ENCODE measurements at regions not wholly inside any gene's neighbourhood (a gene's known extent, or its start where the extent isn't known, plus 50 kb on each side); places are given as distances from the start of the nearest gene placed in this dataset.

DNA sequence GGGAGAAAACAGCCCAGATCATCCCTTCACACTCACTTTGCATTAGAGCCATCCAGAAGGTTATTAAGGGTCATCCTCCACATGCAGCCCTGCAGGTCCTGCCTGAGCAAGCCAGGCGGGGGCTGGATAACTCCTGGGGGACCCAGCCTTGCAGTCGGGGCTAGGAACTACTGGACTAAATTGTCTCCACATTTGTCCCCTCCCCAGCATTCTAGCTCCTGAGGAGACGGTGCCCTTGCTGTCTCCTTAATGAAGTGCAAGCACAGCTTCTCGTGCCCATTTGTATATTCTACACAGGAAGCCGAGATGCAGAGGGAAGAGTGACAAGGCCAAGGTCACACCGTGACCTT, 185.2 kb downstream of the C16orf95 start:
- H4K20me1 ChIP-seq (ENCODE audit: insufficient read depth, low read length), result no peaks in the 10 kb centered on the region

DNA sequence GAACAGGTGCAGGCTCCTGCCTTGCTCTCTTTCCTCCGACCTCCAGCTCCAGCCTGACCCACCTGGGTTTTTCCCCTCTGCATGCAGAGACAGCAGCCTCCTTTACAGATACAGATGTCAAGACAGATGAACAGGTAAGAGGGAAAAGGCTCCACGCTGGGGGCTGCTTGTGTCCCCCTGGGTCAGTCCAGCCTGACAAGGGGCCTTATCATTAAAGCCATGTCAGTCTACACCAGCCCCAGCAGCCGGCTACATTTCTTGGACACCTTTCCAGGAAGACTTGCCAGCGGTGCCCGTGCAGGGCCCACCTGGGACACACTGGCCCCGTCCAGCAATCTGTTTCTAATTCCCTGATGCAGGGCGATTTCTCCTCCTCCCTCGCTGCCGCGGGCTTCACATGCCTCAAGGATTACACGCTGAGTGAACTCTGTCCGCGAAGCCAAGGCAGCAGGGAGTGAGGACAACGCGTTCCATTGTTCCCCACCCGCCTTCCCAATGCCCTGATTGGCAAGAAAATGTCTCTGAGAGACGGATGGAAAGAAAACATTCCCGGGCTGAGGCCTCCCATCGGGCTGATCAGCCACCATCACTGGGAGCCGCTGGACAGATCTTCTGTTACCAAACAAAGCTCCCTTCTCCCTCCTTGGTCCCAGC, 184.7 kb downstream of the C16orf95 start:
- no peak overlapping the region for H3K4me3 ChIP-seq (ENCODE audit: low read length)
- TF ChIP-seq, protein P1, sequence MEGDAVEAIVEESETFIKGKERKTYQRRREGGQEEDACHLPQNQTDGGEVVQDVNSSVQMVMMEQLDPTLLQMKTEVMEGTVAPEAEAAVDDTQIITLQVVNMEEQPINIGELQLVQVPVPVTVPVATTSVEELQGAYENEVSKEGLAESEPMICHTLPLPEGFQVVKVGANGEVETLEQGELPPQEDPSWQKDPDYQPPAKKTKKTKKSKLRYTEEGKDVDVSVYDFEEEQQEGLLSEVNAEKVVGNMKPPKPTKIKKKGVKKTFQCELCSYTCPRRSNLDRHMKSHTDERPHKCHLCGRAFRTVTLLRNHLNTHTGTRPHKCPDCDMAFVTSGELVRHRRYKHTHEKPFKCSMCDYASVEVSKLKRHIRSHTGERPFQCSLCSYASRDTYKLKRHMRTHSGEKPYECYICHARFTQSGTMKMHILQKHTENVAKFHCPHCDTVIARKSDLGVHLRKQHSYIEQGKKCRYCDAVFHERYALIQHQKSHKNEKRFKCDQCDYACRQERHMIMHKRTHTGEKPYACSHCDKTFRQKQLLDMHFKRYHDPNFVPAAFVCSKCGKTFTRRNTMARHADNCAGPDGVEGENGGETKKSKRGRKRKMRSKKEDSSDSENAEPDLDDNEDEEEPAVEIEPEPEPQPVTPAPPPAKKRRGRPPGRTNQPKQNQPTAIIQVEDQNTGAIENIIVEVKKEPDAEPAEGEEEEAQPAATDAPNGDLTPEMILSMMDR (IDR thresholded peaks at IDR 0.05; ENCODE audit: low read depth, low read length), result no peak
- TF ChIP-seq EZH2phosphoT487 (IDR thresholded peaks at IDR 0.05; ENCODE audit: low read depth), result no peak
- H3K36me3 ChIP-seq (replicated peaks; ENCODE audit: low read depth, low read length), result no peaks in the 10 kb centered on the region
- H3K79me2 ChIP-seq (ENCODE audit: low read length), result no peaks in the 10 kb centered on the region
- no peaks in the 10 kb centered on the region for H4K20me1 ChIP-seq (ENCODE audit: insufficient read depth, low read length)
- H3K4me1 ChIP-seq (ENCODE audit: low read length), result no peaks in the 10 kb centered on the region
- no peak overlapping the region for H3K27ac ChIP-seq (ENCODE audit: low read length)
- no peaks in the 10 kb centered on the region for H3K9me3 ChIP-seq (ENCODE audit: insufficient read depth, low read length)
- no peak overlapping the region for H2AFZ ChIP-seq (ENCODE audit: low read depth, low read length)
- H3K27me3 ChIP-seq (ENCODE audit: low read depth, low read length), result no peaks in the 10 kb centered on the region
- H3K9ac ChIP-seq (ENCODE audit: low read length), result no peak overlapping the region
- no peak overlapping the region for H3K4me2 ChIP-seq (ENCODE audit: low read length)

More for the DNA sequence above, 185.2 kb downstream of the C16orf95 start:
- H3K4me3 ChIP-seq (ENCODE audit: low read length), result no peak overlapping the region
- H3K4me2 ChIP-seq (ENCODE audit: low read length), result no peak overlapping the region
- H3K9me3 ChIP-seq (ENCODE audit: insufficient read depth, low read length), result no peaks in the 10 kb centered on the region
- H3K4me1 ChIP-seq (ENCODE audit: low read length), result no peaks in the 10 kb centered on the region
- TF ChIP-seq, protein P1 (IDR thresholded peaks at IDR 0.05; ENCODE audit: low read depth, low read length), result no peak
- no peak for TF ChIP-seq EZH2phosphoT487 (IDR thresholded peaks at IDR 0.05; ENCODE audit: low read depth)
- no peaks in the 10 kb centered on the region for H3K27me3 ChIP-seq (ENCODE audit: low read depth, low read length)
- H3K79me2 ChIP-seq (ENCODE audit: low read length), result no peaks in the 10 kb centered on the region
- H3K36me3 ChIP-seq (replicated peaks; ENCODE audit: low read depth, low read length), result no peaks in the 10 kb centered on the region
- no peak overlapping the region for H3K9ac ChIP-seq (ENCODE audit: low read length)
- H2AFZ ChIP-seq (ENCODE audit: low read depth, low read length), result no peak overlapping the region
- H3K27ac ChIP-seq (ENCODE audit: low read length), result no peak overlapping the region

DNA sequence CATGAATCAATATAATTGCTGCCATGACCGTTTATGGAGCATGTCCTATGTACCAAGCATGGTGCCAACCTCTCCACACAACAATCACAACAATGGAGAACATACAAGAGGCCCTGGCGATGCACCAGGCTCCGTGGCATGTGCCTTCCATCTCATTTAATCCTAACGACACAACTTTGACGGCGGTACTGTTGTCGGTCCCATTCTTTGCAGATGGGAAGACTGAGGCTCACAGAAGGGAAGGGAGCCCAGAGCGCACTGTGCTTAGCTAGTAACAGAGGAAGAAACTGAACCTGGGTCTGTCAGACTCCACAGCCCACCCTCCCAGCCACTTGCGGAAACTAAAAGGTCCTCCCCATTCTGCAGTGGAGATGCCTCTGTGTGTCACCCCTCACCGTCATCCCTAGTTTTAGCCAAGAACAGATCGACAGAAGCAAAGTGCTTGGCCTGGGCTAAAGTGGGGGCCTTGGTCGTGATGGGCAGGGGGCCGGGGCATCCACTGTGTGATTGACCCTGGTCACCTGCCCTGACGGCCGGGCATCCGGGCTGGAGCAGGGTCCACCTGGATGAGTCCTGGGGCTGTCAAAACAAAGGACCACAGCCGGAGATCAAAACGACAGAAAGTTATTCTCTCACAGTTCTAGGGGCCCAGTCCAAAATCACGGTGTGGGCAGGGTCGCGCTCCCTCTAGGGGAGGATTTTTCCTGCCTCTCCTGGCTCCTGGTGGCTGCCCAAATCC, 183.9 kb downstream of the C16orf95 start:
- Histone ChIP-seq H3K9ac (ENCODE audit: low read length) (no peak overlapping the region), H3K27me3 (ENCODE audit: low read depth, low read length) (no peaks in the 10 kb centered on the region), H3K27ac (ENCODE audit: low read length) (no peak overlapping the region), H3K4me1 (ENCODE audit: low read length) (no peaks in the 10 kb centered on the region), H3K36me3 (replicated peaks; ENCODE audit: low read depth, low read length) (no peaks in the 10 kb centered on the region), H3K79me2 (ENCODE audit: low read length) (no peaks in the 10 kb centered on the region), H4K20me1 (ENCODE audit: insufficient read depth, low read length) (no peaks in the 10 kb centered on the region), H2AFZ (ENCODE audit: low read depth, low read length) (no peak overlapping the region), H3K4me2 (ENCODE audit: low read length) (no peak overlapping the region), H3K4me3 (ENCODE audit: low read length) (no peak overlapping the region), H3K9me3 (ENCODE audit: insufficient read depth, low read length) (no peaks in the 10 kb centered on the region)
- no peak for TF ChIP-seq EZH2phosphoT487 (IDR thresholded peaks at IDR 0.05; ENCODE audit: low read depth)
- TF ChIP-seq, protein P1 (IDR thresholded peaks at IDR 0.05; ENCODE audit: low read depth, low read length), result no peak

DNA sequence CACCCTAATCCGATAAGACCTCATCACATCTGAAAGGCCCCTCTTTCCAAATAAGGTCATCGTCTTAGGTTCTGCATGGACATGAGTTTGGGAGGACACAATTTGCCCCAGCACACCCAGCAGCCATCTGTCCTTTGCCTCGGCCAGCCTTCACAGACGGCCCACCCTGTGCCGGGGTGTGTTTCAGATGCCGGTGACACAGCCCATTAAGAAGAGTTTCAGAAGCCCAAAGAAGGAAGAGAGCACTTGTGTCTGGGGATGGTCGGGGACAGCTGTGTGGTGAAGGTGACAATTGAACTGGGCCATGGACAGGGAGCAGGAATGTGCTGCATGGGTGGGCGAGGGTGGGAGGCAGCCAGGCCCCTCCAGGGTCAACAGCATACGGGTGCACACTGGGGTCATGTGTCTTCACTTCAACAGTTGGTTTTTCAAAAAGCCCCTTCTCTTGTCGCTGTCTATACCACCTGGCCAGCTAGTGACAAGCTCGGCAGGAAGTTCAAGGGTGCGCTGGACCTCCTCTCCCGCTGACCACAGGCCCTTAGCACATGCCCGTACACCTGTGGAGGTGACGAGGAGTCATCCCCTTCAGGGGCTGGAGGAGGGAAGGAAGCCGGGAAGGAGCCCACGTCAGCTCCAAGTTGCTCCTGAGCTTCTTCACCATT, 183.1 kb downstream of the C16orf95 start:
- no peaks in the 10 kb centered on the region for H3K36me3 ChIP-seq (replicated peaks; ENCODE audit: low read depth, low read length)
- no peak for TF ChIP-seq EZH2phosphoT487 (IDR thresholded peaks at IDR 0.05; ENCODE audit: low read depth)
- TF ChIP-seq, protein P1 (IDR thresholded peaks at IDR 0.05; ENCODE audit: low read depth, low read length), result no peak
- no peaks in the 10 kb centered on the region for H3K79me2 ChIP-seq (ENCODE audit: low read length)
- H3K4me3 ChIP-seq (ENCODE audit: low read length), result no peak overlapping the region
- H2AFZ ChIP-seq (ENCODE audit: low read depth, low read length), result no peak overlapping the region
- H3K27ac ChIP-seq (ENCODE audit: low read length), result no peak overlapping the region
- no peak overlapping the region for H3K4me2 ChIP-seq (ENCODE audit: low read length)
- H3K9me3 ChIP-seq (ENCODE audit: insufficient read depth, low read length), result no peaks in the 10 kb centered on the region
- no peaks in the 10 kb centered on the region for H3K4me1 ChIP-seq (ENCODE audit: low read length)
- no peaks in the 10 kb centered on the region for H3K27me3 ChIP-seq (ENCODE audit: low read depth, low read length)
- no peak overlapping the region for H3K9ac ChIP-seq (ENCODE audit: low read length)
- no peaks in the 10 kb centered on the region for H4K20me1 ChIP-seq (ENCODE audit: insufficient read depth, low read length)
